Hepatic stellate cell (primary cell): ENCODE measurements at regions not wholly inside any gene's neighbourhood (a gene's known extent, or its start where the extent isn't known, plus 50 kb on each side); places are given as distances from the start of the nearest gene placed in this dataset.

Experiments
- DNase-seq: peaks from one replicate; pipeline ENCODE4 v3.0.0; 2011; ENCODE audit warnings: low spot score

DNA sequence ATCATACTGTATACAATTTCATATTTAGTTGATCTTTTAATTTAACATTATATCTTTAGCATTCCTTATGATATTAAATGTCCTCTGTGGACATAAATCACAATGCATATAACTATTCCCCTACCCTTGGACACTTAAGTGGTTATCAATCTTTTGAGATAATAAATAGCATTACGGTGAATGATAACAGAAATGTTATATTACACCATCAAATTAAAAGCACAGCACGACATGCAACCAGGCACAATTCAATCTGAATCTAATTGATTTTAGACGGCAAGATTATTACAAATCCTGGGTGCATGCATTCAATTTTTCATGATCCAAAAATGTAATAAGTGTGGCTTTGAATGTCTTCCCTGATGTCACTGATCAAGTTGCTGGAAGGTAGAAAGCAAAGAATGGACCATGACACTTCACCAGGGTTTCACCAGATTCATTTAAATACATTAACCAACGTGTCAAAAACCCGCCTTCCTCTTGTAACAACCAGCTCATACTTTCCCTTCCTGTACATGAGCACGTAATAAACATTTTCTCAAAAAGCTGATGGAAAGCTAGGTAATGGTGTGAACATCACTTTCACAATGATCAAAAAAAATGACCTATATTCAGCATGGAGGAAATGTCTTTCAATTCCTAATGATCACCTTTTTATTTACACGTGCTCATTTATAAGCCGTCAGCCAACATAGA, 513.7 kb upstream of the ID2 start:
- DNase-seq, result no peak

DNA sequence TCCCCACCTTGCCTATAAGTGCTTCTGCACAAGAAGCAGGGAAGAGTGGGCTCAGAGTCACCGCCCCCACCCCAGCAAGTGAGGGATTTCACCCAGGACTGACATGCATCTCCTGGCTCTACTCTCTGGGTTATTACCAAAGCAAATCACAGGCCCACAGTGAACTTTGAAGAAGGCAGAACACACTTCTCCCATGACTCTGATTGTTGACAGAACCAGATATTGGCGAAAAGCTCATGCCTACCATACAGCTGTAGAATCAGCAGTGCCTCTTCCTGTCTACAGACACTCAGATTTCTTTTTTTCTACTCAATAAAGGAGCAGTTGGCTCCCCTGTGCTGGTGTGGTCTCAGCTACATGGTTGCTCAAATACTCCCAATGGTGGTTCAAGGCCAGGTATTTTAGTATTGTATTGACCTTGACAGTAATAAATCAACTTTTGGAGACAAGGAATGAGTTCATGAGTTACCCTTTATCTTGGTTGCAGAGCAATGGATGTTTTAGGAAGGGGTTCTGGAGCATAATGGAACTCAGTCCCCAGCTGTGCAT, 512.9 kb upstream of the ID2 start:
- no peak for DNase-seq

DNA sequence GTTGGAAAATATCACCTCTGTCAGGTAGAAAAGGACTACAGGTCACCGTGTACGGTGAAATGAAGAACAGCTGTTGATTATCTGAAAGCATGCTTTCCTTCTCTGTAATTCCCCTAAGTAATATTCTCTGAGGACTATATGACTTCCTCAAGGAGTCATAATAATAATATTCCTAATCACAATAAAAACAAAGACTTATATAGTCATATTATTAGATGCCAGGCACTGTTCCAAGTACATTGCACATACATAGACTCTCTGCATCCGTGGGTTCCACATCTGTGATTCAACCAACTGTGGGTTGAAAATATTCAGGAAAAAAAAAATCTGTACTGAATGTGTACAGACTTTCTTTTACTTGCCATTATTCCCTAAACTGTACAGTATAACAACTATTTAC, 512.4 kb upstream of the ID2 start:
- peak; percentile 76 for DNase-seq

DNA sequence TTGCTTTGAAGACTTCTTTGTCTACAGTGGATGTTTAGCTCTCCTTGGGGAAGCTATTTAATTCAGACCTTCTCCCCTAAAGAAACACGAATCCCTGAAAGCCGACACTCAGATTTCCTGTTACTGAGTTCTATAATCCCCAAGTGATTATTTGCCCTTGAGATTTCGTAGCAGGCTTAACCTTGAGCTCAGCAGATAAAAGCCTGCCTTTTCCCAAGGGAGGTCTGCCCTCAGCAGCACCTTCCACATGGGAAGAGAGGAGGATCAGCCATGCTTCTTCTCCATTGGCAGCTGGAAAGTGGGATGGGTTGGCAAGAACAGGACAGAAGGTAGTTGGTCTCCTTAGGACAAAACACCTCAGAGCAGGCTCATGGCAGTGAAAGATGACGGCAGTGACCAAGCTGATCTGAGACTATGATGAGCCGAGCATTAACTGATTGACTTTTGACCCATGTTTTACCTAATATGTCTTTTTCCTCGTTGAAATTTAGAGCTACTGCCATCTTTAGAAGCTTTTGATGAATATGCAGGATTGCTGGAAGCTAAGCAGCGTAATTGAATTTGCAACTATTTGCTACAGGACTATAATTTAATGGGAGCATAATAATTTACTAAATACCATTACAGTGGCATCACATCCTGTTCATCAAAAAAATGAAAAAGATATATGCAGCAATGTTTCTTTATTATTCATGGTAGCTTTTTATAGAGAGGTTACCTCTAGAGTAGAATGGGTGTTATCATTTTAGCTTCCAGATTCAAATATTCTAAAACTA, 511.1 kb upstream of the ID2 start:
- DNase-seq, result no peak

DNA sequence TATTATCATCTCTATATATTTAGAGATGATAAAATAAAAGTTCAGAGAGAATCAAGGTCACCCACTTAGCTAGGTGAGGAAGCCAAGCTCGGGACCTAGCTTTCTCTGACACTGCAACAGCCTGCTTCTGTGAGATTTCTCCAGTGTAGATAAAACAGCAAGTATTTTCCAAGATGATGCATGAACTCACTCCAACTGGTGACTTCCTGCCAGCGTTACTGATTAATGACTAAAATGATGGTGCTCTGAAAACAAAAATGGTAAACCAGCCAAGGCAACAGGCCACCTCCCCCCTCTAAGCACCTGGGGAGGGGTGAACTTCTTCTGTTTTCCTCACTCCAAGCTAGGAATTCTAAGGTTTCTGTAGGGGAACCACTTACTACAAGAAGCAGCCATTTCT, 510.2 kb upstream of the ID2 start:
- no peak for DNase-seq

DNA sequence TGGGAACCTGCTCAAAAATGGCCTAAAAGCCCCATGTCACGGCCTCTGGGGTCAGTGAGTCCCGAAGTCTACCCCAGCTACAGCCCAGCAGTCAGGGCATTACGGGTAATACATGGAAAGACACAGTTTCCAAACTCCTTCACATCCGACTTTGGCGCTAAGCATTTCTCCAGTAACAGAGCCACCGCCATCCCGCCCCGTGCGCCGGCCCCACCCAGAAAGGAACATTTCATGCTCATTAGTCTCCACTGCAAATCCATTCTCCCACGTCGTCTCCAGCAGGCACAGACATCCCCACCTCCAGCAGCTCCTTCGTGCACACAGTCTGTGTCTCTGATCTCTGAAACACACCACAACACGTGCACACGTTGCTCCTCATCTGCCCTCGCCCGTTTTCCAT, 509.2 kb upstream of the ID2 start:
- no peak for DNase-seq

DNA sequence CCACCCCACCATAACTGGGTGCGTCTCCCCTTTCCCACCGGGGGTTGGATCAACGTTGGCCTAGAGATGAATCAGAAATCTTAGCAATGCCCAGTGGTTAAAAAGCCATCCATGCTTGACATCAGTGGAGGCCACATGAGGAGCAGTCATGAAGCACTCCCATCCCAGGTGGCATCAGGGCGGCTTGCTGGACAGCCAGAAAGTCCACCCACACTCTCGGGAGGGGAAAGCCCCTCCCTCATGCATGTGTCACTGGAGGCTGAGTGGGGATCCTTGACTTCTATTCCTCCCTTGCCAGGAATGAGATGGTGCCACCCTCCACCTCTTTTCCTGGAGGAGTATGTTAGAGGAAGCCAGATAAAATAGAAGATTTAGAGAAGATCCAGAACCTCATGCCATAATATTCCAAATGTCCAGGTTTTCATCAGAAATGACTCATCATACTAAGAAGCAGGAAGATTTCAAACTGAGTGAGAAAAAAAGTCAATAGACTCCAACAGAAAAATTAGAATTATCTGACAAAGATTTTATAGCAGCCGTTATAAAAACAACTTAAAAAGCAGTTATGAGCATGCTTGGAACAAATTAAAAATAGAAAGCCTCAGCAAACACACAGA, 507.1 kb upstream of the ID2 start:
- no peak for DNase-seq

DNA sequence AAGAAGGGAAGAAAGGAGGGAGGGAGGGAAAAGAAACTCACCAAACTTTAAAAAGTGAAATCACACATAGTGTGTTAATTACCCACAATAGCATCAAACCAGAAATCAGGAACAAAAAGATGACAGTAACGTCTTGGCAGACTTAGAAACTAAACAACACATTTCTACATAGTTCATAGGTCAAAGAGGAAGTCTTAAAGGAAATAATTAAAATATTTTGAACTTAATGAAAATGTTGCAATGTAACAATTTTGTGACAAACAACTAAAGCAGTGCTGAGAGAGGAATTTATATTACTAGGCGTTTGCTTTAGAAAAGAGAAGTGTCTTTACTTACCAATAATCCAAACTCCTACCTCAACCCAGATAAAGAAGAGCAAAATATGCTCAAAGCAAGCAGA, 505.0 kb upstream of the ID2 start:
- DNase-seq, result no peak

DNA sequence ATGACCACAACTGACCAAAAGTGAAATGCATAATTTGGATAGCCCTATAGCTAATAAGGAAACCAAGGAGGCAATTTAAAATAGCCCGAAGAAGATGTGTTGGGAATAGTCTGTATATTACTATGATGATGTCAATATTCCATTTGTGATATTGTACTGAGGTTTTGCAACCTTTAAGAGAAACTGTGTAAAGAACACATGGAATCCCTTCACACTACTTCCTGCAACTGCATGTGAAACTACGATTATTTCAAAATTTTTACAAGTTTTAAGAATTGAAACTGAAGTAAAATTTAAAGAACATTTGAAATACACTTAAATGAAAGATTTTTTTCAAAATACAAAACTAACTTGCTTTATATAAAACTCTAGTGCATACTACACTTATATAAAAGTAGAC, 504.3 kb upstream of the ID2 start:
- DNase-seq, result no peak

DNA sequence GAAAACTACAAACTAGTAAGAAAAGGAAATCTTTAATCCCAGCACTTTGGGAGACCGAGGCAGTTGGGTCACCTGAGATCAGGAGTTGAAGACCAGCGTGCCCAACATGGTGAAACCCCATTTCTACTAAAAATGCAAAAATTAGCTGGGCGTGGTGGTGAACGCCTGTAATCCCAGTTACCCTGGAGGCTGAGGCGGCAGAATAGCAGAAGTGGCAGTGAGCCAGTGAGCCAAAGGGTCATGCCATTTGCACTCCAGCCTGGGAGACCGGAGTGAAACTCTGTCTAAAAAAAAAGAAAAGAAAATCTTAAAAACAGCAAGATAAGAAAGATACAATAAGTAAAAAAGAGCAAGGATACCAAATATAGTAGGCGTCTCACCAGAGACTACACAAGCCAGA, 502.9 kb upstream of the ID2 start:
- no peak for DNase-seq

DNA sequence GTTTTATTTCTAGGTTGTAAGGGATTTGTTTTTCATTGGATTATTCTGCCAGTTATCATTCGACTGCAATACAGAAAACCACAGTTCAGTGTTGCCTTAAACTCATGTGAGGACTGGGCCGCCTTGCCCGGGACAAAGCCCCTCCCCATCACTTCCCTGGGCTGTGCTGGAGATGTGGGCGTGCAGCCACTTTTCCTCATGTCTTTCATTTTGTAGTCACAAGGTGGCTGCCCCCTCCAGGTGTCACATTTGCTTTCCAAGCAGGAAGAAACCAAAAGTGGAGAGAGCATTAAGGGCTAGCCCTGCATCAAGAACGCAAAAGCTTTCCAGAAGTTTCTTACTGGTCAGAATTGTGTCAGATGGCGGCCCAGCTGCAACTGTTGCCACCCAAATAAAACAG, 492.5 kb upstream of the ID2 start:
- DNase-seq, result no peak

DNA sequence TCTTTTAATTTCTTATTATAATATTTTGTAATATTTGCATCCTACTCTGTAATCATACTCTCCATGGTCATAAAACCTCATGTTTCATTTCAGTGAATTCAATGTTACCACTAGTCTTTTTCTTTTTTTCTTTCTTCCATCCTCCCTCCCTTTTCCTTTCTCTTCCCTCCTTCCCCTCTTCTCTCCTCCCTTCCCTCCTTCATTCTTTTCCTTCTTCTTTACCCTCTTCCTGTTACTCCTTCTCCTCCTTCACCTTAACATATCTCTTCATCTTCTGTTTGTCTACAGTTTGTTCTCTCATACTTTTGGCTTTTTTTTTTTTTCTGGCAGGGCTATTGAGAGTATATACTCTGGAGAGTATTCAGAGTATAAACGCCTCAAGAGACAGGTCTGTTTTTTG, 491.6 kb upstream of the ID2 start:
- DNase-seq, result no peak

DNA sequence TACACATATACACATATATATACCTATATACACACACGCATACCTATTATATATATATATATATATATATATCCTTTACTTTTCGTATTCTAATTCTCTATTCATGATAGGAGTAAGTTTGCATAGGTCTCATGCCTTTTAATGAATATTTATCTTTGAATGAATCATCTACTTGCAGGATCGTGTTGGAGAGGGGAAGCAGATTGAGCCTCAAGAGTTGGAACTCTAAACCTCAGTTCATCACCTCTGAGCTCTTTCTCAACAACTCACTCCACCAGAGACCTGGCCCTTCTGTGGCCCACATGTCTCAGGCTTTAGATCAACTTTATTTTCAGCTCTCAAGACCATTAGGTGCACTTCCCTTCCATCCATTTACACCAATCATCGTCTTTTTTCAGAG, 490.4 kb upstream of the ID2 start:
- DNase-seq, result no peak

DNA sequence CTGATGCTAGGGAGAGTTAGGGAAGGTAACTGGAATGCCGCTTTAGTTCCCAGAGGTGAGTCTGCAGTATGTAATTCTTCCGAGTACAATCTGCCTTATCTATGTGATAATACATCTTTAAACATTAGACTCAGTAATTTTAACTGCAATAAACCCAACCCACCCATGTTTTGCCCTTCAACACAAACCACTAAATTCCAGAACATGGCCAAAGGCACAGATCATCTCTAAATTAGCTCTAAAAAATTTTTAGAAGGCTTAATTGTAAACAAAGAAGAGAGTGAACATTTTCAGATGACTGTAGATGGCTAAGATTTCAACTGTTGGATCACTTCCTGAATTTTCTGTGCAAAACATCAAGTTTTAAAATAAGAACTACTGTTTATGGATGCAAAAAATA, 488.7 kb upstream of the ID2 start:
- DNase-seq, result no peak

DNA sequence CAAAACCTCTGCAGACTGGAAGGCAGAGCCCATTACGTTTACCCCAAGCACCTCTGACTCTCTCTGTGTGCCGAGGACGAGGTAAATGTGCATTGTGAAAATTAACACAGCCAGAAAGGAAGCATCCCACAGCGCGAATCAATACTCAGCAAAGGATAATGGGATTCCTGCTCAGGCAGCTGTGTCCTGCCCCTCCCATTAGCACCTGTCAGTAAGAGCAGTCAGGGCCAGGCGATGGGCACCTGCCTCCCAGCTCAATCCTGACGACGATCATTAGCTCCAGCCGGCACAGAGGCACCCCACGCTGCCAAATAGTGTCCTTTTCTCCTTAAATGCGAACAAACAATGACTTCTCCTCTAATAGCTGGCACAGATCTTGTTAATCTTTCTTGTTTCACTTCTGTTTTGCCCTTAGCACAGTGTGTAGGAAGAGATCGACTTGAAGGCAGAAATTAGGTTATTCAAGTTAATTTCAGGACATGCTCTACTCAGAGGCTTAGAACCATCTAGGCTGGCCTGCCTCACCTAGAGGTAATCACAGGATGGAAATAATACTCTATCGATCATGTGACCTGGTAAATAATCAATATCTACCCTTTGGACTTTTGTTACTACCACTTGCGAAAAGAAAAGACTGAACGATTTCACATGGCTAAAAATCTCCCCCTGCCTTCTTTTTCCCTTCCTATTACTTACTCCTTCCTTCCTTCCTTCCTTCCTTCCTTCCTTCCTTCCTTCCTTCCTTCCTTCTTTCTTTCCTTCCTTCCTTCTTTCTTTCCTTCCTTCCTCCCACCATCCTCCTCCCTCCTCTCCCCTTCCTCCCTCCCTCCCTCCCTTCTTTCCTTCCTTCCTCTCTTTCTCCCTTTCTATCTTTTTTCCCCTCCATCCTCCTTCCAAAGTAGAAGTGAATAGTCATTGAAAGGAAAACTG, 487.9 kb upstream of the ID2 start:
- no peak for DNase-seq

DNA sequence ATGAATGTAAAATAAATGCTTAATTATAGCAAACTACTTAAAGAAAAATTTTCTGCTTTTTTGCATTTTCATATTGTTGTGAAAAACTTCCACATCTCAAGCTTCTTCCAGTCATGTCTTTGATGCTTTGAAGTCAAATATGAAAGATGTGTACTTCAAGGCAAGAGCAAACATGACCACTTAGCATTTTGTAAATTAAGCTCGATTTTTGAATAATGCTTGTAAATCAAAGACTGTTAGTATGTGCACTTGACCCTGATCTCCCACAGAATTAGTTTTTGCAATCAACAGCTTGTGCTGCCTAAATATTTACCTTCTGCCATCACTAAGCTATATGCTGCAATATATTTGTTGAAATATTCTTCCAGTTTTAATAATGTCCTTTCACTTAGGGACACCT, 486.1 kb upstream of the ID2 start:
- DNase-seq, result no peak

DNA sequence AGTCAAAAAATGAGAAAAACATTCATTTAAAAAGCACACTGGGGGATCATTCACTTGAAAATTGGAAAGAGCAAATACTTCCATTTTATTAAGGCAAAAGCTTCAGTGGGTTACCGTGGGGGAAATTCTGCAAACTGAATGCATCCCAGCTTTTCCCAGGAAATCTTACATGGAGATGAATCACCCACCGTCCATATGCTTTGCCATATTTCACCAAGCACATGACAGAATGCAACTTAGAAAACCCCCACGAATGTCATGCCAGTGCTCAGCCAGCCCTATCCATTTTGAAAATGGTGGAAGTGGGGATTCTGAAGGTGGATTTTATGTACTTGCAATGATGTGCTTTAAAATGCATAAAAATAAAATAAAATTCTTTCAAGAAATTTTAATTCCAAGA, 485.5 kb upstream of the ID2 start:
- DNase-seq, result no peak

DNA sequence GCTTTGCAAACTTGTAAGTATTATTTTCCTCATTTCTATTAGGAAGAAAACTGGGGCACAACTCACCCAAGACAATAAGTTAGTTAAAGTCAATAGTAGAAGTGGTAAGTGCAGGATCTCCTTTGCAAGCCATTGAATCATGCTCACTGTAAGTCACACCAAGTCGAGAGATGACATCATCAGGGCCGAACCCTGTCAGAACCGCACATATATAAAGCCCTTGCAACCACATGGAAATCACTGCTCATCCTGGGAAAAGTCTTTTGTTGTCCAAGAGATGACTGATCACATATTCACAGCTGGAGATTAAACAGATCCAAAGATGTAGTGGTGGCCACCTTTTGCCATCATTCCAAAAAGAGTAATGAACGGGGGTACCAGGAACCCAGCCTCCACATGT, 484.8 kb upstream of the ID2 start:
- no peak for DNase-seq

DNA sequence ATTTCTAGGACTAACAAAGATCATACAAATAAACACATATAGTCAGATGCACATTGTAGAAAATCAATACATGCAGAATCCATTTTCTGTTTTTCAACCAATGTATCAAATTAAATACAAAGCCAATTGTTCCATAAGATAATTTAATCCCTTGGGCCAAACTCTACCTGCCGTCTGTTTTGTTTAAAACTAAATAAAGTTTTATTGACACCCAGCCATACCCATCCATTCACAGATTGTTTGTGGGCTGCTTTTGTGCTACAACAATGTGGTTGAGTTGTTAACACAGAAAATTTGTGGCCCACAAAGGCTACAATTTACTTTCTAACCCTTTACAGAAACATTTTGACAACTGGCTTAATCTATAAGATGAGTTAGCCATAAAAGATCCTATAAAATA, 484.0 kb upstream of the ID2 start:
- no peak for DNase-seq

DNA sequence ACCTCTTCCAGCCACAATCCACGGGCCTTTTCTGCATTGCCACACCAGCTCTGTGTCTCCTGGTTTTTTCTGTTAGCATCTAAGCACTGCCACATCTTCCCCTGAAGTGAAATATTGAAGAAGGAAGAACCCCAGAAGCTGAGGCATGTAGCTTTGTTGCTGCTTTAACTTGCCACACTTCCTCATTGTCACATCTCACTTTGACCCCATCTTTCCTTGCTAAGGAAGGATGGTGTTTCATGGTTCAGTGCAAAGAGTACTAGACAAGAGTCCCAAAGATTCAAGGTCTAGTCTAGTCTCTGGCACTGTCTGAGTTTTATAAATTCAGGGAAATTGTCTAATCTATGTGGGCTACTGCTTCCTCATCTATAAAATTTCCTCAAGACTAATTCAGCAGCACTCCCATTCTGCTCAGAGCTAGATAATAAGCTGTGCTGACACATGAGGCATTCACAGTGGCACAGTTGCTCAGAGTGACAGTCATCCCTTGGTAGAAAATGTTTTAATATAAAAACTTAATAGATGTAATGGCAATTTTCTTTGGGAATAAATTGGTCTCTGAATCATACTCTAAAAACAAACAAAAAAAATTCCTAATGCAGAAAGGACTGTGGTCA, 483.0 kb upstream of the ID2 start:
- no peak for DNase-seq

DNA sequence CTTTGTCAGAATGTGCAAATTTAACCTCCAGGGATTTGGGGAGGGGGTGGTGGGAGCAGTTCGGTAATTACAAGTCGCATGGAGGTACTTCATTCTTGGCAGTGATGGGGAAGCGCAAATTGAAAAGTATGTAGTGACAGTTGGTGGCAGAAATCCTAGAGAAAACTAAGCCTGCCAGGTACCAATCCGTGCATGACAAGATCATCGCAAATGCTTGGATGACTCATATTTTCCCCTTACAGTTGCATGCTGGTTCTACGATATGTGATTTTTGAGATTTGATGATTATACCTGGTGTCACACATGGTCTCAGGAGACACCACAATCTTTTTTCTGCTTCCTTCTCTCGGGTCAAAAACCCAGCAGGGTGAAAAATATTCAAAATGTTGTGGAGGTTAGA, 479.7 kb upstream of the ID2 start:
- DNase-seq, result no peak

DNA sequence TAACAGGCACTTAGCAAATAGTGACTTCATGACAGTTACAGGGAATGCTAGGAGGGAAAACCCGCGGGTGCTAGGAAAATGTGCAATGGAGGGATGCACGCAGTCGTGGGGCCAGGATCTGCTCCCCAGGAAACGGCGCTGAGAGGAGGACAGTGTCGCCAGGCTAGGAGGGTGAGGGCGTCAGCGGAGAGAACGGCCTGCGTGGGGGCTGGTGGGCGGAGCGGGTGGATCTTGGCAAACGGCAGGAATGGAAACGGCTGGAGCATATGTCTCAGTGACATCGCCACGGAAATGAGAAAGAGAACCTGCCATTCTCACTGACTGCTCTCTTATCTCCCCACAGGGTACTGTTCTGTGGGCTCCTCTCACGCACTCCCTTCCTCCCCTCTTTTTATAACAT, 478.5 kb upstream of the ID2 start:
- no peak for DNase-seq
